ENCODE measurements at regions not wholly inside any gene's neighbourhood (a gene's known extent, or its start where the extent isn't known, plus 50 kb on each side); places are given as distances from the start of the nearest gene placed in this dataset.

DNA sequence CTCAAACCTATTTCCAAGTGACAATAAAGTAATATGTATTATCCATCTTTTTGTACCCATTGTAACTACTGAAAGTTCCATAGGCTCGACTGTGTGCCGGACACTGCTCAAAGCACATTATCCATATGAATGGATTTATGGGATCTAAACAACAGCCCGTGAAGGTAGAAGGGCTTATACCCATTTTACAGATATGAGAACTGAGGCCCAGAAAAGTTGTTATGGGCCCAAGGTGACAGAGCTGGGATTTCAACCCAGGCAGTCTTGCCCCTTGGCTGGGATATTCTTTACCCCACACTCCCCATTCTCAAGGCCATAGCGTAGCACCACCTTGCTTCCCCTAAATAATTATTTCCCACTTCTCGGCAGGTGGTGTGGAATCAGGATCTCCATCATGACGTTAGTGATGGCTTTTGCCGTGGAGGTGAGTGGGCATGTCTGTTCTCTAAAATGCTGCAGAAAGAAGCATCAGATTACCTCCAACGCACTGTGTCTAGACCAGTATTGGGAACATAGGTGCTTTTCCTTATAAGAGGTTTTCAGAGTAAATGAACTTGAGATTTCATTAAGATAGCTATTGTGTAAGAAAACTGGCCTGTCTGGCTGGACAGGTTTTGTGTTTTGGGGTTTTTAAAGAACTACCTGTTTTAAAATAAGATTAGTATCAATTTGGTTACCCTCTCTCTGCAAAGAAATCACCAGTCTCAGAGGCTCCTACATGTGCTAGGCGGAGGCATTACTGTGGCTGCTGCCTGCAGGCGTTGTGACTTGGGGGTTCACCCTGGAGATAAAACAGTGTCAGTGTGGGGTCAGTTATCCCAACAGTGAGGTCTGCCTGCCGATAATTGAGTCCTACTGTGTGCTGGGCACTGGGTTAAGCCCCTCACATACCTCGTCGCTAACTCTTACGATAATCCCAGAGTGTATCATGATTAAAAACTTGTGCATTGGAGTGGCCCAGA, 85.1 kb upstream of the SDK1 start:
- Histone ChIP-seq H3K9me3 (no peaks in the 10 kb centered on the region), H3K27ac (no peak overlapping the region), H3K4me3 (no peak overlapping the region), H3K27me3 (no peaks in the 10 kb centered on the region), H3K36me3 (no peaks in the 10 kb centered on the region), H3K4me1 (peaks cover 0 to 25% (median 6%) of the 10 kb centered on the region in 3 donors)
- WGBS, 2 donors (ENCODE audit: low coverage in 1 of 2): 90 to 97% methylated on average over 8 to 12 of the region's 14 CpGs
- ATAC-seq: no peak
- TF ChIP-seq POLR2A (IDR thresholded peaks at IDR 0.05) (no peak), EP300 (IDR thresholded peaks at IDR 0.05) (no peak), POLR2AphosphoS5 (IDR thresholded peaks at IDR 0.05) (no peak), CTCF (IDR thresholded peaks at IDR 0.05) (no peak)

GRCh38 chr7:3217166-3217565, 83.9 kb upstream of the SDK1 start:
- H3K4me1 ChIP-seq: peaks cover 0 to 25% (median 6%) of the 10 kb centered on the region in 3 donors
- no peak overlapping the region for H3K27ac ChIP-seq
- no peak for TF ChIP-seq CTCF (IDR thresholded peaks at IDR 0.05)
- no peak for TF ChIP-seq POLR2AphosphoS5 (IDR thresholded peaks at IDR 0.05)
- no peak for TF ChIP-seq EP300 (IDR thresholded peaks at IDR 0.05)
- no peak for TF ChIP-seq POLR2A (IDR thresholded peaks at IDR 0.05)
- no peaks in the 10 kb centered on the region for H3K9me3 ChIP-seq
- no peaks in the 10 kb centered on the region for H3K27me3 ChIP-seq
- no peak for ATAC-seq
- no peaks in the 10 kb centered on the region for H3K36me3 ChIP-seq
- WGBS, 2 donors (ENCODE audit: low coverage in 1 of 2): 45 to 86% methylated on average over 1 to 3 of the region's 3 CpGs
- H3K4me3 ChIP-seq: no peak overlapping the region

- no peaks in the 10 kb centered on the region for H3K36me3 ChIP-seq
- 7 to 11% methylated on average over 10 of the region's 10 CpGs for WGBS, 2 donors (ENCODE audit: low coverage in 1 of 2)
- peaks cover 0 to 25% (median 6%) of the 10 kb centered on the region in 3 donors for H3K4me1 ChIP-seq
- H3K27me3 ChIP-seq: no peaks in the 10 kb centered on the region
- no peaks in the 10 kb centered on the region for H3K9me3 ChIP-seq
- H3K4me3 ChIP-seq: no peak overlapping the region
- no peak for ATAC-seq
- TF ChIP-seq POLR2A (IDR thresholded peaks at IDR 0.05) (no peak), POLR2AphosphoS5 (IDR thresholded peaks at IDR 0.05) (no peak), EP300 (IDR thresholded peaks at IDR 0.05) (no peak), CTCF (IDR thresholded peaks at IDR 0.05) (no peak)
- H3K27ac ChIP-seq: no peak overlapping the region
Observed at GRCh38 chr7:3218411-3219225, 82.4 kb upstream of the SDK1 start.

- no peaks in the 10 kb centered on the region for H3K4me1 ChIP-seq
- H3K27ac ChIP-seq: no peak overlapping the region
- H3K4me3 ChIP-seq: no peak overlapping the region
- H3K9me3 ChIP-seq: no peaks in the 10 kb centered on the region
- TF ChIP-seq POLR2A (IDR thresholded peaks at IDR 0.05) (no peak), POLR2AphosphoS5 (IDR thresholded peaks at IDR 0.05) (no peak), CTCF (IDR thresholded peaks at IDR 0.05) (no peak), EP300 (IDR thresholded peaks at IDR 0.05) (no peak)
- H3K36me3 ChIP-seq: no peaks in the 10 kb centered on the region
- WGBS, 2 donors (ENCODE audit: low coverage in 1 of 2): 70 to 73% methylated on average over 3 to 7 of the region's 7 CpGs
- ATAC-seq: no peak
- H3K27me3 ChIP-seq: no peaks in the 10 kb centered on the region
Observed at GRCh38 chr7:3229904-3230470, 71.1 kb upstream of the SDK1 start.

Data from gastroesophageal sphincter (tissue), 4 donors.